Left ventricle myocardium inferior (tissue), 1 donor: ENCODE measurements at regions not wholly inside any gene's neighbourhood (a gene's known extent, or its start where the extent isn't known, plus 50 kb on each side); places are given as distances from the start of the nearest gene placed in this dataset.
"Not testable (repeated sequence)": the region's sequence is repeated elsewhere in the genome, so short reads cannot be mapped to it uniquely, and the experiment has no call there.

Experiments used
- DNase-seq: peaks from one replicate; pipeline ENCODE4 v3.0.0-alpha.2; 2020
- H3K27ac ChIP-seq: fragments of 200-600 bp; replicated peaks from 2 replicates; pipeline ENCODE4 v1.8.0; 2021
- H3K27me3 ChIP-seq: fragments of 200-600 bp; 2 replicates; pipeline ENCODE4 v1.8.0; 2021; ENCODE audit warnings: low read depth
- H3K36me3 ChIP-seq: fragments of 200-600 bp; 2 replicates; pipeline ENCODE4 v1.8.0; 2021
- H3K4me1 ChIP-seq: fragments of 200-600 bp; 2 replicates; pipeline ENCODE4 v1.8.0; 2021
- H3K4me3 ChIP-seq: fragments of 200-600 bp; 2 replicates; pipeline ENCODE4 v1.8.0; 2021; ENCODE audit warnings: mild to moderate bottlenecking, moderate library complexity
- H3K9me3 ChIP-seq: fragments of 200-600 bp; replicated peaks from 2 replicates; pipeline ENCODE4 v1.8.0; 2021
- intact Hi-C: fragments of 100-400 bp; cut with micrococcal nuclease; formaldehyde crosslinking; loops from one replicate; pipeline ENCODE4 v1.11.0; 2022
- TF ChIP-seq, protein P1 (sequence below): fragments of 200-600 bp; IDR thresholded peaks from 2 replicates; pipeline ENCODE4 v1.8.0; 2021; ENCODE audit warnings: antibody characterized with exemption, mild to moderate bottlenecking, borderline replicate concordance
- donor health status: DM: no; HTN: yes; CAD: no; lungs with severe emphysema.

DNA sequence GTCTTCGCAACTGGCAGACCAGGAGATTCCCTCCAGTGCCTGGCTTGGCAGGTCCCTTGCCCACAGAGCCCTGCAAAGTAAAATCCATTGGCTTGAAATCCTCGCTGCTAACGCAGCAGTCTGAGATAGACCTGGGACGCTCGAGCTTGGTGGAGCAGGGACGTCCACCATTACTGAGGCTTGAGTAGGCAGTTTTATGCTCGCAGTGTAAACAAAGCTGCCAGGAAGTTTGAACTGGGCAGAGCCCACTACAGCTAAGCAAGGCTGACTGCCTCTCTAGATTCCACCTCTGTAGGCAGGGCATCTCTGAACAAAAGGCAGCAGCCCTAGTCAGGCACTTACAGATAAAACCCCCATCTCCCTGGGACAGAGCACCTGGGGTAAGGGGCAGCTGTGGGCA lies 205.0 kb upstream of the MME start:
- Histone ChIP-seq H3K9me3 (peaks cover 23% of the 10 kb centered on the region), H3K27ac (no peak overlapping the region), H3K36me3 (no peaks in the 10 kb centered on the region), H3K27me3 (no peaks in the 10 kb centered on the region), H3K4me1 (no peaks in the 10 kb centered on the region), H3K4me3 (no peak overlapping the region)
- TF ChIP-seq, protein P1, sequence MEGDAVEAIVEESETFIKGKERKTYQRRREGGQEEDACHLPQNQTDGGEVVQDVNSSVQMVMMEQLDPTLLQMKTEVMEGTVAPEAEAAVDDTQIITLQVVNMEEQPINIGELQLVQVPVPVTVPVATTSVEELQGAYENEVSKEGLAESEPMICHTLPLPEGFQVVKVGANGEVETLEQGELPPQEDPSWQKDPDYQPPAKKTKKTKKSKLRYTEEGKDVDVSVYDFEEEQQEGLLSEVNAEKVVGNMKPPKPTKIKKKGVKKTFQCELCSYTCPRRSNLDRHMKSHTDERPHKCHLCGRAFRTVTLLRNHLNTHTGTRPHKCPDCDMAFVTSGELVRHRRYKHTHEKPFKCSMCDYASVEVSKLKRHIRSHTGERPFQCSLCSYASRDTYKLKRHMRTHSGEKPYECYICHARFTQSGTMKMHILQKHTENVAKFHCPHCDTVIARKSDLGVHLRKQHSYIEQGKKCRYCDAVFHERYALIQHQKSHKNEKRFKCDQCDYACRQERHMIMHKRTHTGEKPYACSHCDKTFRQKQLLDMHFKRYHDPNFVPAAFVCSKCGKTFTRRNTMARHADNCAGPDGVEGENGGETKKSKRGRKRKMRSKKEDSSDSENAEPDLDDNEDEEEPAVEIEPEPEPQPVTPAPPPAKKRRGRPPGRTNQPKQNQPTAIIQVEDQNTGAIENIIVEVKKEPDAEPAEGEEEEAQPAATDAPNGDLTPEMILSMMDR: no peak
- intact Hi-C loops: no loop called here
- no peak for DNase-seq

DNA sequence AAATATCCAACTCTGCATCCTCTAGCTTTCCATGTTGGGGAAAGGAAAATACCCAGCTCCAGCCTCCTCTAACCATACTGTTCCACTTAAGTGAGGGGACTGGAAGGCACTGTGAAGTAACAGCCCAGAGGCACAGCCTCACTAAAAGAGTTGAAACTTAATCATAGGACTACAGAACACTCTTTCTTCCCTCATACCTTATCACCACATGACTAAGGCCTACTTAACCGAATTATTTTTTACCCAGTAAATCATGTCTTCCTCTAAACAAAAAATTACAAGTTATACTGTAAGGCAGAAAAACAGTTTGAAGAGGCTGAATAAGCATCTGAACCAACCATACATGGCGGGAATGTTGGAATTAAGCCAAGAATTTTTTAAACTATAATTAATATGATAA lies 207.4 kb upstream of the MME start:
- Histone ChIP-seq H3K4me3 (no peak overlapping the region), H3K4me1 (no peaks in the 10 kb centered on the region), H3K9me3 (peaks cover 14% of the 10 kb centered on the region), H3K36me3 (no peaks in the 10 kb centered on the region), H3K27me3 (no peaks in the 10 kb centered on the region), H3K27ac (no peak overlapping the region)
- DNase-seq: no peak
- intact Hi-C loops: no loop called here
- TF ChIP-seq, protein P1: no peak

DNA sequence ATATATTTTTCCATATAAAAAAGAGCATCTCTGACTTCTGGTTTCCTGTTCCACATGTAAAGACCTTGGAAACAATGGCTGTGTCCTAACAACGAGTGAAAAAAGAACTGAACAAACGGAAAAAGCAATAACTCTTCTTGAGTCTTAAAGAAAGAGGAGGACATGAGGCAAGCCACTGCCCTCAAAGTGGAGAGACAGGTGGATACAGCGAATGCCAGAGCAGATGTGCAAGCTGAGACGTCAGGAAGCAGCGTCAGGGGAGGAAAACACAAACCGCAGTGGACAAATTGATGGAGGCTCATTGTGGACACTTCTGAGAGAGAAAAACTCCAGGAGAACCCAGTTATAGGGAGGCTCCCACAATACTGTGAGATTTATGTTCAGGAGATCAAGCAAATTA lies 208.0 kb upstream of the MME start:
- no peaks in the 10 kb centered on the region for H3K36me3 ChIP-seq
- H3K27me3 ChIP-seq: no peaks in the 10 kb centered on the region
- H3K4me1 ChIP-seq: no peaks in the 10 kb centered on the region
- H3K9me3 ChIP-seq: peaks cover 9% of the 10 kb centered on the region
- H3K4me3 ChIP-seq: no peak overlapping the region
- intact Hi-C loops: no loop called here
- no peak for DNase-seq
- H3K27ac ChIP-seq: no peak overlapping the region
- TF ChIP-seq, protein P1: no peak

DNA sequence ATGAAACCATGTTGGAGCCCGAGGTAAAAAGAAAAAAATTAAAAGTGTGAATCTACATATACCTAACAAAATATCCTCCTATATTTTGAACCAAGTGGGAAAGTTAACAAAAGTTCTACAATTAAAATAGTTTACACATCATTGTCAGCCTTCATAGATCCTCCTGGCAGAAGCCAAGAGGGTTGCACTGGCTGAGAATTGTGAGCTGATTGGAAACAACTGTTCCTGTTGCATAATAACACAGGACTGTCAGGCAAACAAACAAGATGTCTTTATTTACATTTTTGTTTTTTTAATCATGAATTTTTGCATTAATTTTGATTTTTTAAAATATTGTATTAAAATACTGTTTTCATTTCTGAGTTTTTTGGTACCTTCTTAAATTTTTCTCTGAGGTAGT lies 215.2 kb upstream of the MME start:
- no peak for DNase-seq

DNA sequence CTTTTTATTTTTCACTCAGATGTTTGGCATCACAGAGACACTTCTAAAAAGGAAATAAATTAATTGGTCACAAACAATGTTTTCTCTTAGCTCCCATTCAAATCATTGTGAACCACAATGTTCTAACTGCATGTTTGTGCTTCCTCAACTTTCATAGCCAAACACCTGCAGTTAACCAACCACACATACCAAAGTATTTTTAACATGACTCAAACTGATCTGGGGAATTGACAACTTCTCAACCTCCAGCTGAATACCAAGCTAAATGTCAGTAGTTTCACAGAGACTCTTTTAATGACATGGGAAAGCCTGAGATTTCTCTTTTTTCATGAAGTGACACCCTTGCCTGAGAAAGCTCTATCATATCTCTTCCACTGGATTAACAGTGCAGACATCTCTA lies 217.9 kb upstream of the MME start:
- H3K27me3 ChIP-seq: no peaks in the 10 kb centered on the region
- no peak overlapping the region for H3K27ac ChIP-seq
- no peak overlapping the region for H3K4me3 ChIP-seq
- no peaks in the 10 kb centered on the region for H3K4me1 ChIP-seq
- TF ChIP-seq, protein P1: no peak
- intact Hi-C loops: no loop called here
- H3K36me3 ChIP-seq: no peaks in the 10 kb centered on the region
- DNase-seq: no peak
- peaks cover 5% of the 10 kb centered on the region for H3K9me3 ChIP-seq

More for the DNA sequence above, 215.2 kb upstream of the MME start:
- H3K27ac ChIP-seq: no peak overlapping the region
- H3K4me1 ChIP-seq: no peaks in the 10 kb centered on the region
- intact Hi-C loops: no loop called here
- H3K9me3 ChIP-seq: no peaks in the 10 kb centered on the region
- TF ChIP-seq, protein P1: no peak
- H3K36me3 ChIP-seq: no peaks in the 10 kb centered on the region
- H3K4me3 ChIP-seq: no peak overlapping the region
- no peaks in the 10 kb centered on the region for H3K27me3 ChIP-seq

DNA sequence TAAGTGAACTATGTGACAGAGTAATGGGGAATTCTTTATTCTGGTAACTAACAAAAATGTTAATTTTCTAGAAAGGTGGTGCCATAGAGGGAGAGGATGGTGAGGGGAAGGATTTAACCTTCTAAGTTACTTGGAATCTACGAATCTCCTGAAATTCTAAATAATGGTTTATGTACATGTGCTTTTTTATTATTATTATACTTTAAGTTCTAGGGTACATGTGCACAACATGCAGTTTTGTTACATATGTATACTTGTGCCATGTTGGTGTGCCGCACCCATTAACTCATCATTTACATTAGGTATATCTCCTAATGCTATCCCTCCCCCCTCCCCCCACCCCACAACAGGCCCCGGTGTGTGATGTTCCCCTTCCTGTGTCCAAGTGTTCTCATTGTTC lies 227.1 kb upstream of the MME start:
- intact Hi-C loops, H3K36me3 ChIP-seq, H3K9me3 ChIP-seq, DNase-seq, H3K27ac ChIP-seq, H3K27me3 ChIP-seq, H3K4me1 ChIP-seq, H3K4me3 ChIP-seq: not testable (repeated sequence)
